Ascending aorta (tissue), 2 donors: ENCODE measurements at regions not wholly inside any gene's neighbourhood (a gene's known extent, or its start where the extent isn't known, plus 50 kb on each side); places are given as distances from the start of the nearest gene placed in this dataset.

ENCODE experiments used
- DNase-seq, 2 donors: peaks; one replicate each; pipeline ENCODE4 v3.0.0-alpha.2; 2019; ENCODE audit warnings: low spot score in 2 of 2
- H3K27ac ChIP-seq, 2 donors: fragments of 200-600 bp; sonication (generic); one replicate each; pipeline ENCODE4 v1.5.1; 2016 to 2017; ENCODE audit warnings: mild to moderate bottlenecking in 1 of 2
- H3K27me3 ChIP-seq: fragments of 200-600 bp; sonication (generic); one replicate; pipeline ENCODE4 v1.5.1; 2017
- H3K36me3 ChIP-seq, 2 donors: fragments of 200-600 bp; sonication (generic); one replicate each; pipeline ENCODE4 v1.5.1; 2016
- H3K4me1 ChIP-seq, 2 donors: fragments of 200-600 bp; sonication (generic); one replicate each; pipeline ENCODE4 v1.5.1; 2016 to 2017; ENCODE audit warnings: mild to moderate bottlenecking in 1 of 2
- H3K4me3 ChIP-seq, 2 donors: fragments of 200-600 bp; sonication (generic); one replicate each; pipeline ENCODE4 v1.5.1; 2016 to 2017; ENCODE audit warnings: mild to moderate bottlenecking in 1 of 2
- H3K9me3 ChIP-seq, 2 donors: fragments of 200-600 bp; sonication (generic); one replicate each; pipeline ENCODE4 v1.5.1; 2016
- intact Hi-C: fragments of 100-400 bp; cut with DNase I; formaldehyde crosslinking; loops from one replicate; pipeline ENCODE4 v1.15.1; 2023
- TF ChIP-seq, protein P1 (sequence below), 3 experiments: fragments of 200-600 bp in 2 of 3; fragments of 450-650 bp in 1 of 3; sonication (generic) in 2 of 3; IDR thresholded peaks; one replicate each; pipeline ENCODE4 v1.5.1; 2016 to 2019; ENCODE audit warnings: antibody characterized with exemption in 3 of 3, mild to moderate bottlenecking in 1 of 3, moderate library complexity in 1 of 3

DNA sequence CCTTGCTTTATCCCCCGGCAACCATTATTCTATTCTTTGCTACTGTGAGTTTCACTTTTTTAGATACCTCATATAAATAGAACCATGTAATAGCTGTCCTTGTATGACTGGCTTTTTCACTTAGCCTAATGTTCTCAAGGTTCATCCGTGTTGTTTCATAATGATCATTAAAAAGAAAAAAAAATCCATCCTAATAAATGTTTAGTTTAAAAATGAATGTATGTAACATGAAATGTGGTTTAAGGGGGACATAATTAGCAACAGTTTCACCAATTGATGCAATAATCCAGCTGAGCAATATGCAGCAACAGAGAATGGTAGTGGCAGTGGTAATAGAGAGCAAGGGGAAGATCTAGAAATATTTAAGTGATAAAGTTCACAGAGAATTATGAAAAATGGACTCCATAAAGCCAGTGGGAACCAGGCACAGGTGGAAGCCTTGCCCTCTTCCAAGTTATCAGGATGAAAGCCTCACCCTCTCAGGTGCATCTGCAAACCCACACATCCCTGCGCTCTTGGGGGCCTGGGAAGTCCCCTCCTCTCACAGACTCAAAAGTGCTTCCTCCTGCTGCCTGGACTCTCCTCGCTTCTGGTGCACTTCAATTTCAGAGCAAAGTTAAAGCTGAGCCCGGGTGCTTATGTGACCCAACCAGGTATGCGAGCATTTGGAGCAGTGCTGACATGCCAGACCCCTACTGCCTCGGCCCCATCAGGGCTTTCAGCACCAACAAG lies 1403.3 kb upstream of the SLC39A10 start:
- no peak for DNase-seq
- Histone ChIP-seq H3K4me3 (no peak overlapping the region), H3K27ac (no peak overlapping the region), H3K9me3 (no peaks in the 10 kb centered on the region), H3K27me3 (no peaks in the 10 kb centered on the region), H3K36me3 (no peaks in the 10 kb centered on the region), H3K4me1 (no peaks in the 10 kb centered on the region)
- TF ChIP-seq, protein P1, sequence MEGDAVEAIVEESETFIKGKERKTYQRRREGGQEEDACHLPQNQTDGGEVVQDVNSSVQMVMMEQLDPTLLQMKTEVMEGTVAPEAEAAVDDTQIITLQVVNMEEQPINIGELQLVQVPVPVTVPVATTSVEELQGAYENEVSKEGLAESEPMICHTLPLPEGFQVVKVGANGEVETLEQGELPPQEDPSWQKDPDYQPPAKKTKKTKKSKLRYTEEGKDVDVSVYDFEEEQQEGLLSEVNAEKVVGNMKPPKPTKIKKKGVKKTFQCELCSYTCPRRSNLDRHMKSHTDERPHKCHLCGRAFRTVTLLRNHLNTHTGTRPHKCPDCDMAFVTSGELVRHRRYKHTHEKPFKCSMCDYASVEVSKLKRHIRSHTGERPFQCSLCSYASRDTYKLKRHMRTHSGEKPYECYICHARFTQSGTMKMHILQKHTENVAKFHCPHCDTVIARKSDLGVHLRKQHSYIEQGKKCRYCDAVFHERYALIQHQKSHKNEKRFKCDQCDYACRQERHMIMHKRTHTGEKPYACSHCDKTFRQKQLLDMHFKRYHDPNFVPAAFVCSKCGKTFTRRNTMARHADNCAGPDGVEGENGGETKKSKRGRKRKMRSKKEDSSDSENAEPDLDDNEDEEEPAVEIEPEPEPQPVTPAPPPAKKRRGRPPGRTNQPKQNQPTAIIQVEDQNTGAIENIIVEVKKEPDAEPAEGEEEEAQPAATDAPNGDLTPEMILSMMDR (IDR thresholded peaks at IDR 0.05): no peak
- intact Hi-C loops: no loop called here

DNA sequence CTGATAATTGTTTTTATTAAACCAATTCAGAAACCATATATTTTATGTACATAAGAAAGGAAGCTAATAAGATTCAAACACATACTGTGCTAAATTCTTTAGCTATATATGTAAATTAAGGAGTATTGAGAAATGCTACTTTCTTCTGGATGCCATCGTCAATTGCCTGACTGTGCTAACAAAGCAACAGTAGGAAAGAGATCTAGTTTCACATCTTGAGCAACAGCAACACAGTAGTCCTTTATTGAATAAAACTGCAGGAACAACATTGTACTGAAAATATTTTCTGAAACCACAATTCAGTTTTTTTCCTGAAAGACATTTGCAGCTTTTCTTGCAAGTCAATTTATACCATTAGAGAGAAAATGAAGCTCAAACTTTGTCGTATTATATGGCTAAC lies 1404.9 kb upstream of the SLC39A10 start:
- no peak overlapping the region for H3K4me3 ChIP-seq
- TF ChIP-seq, protein P1 (IDR thresholded peaks at IDR 0.05): no peak
- intact Hi-C loops: no loop called here
- H3K27ac ChIP-seq: no peak overlapping the region
- no peak for DNase-seq
- H3K27me3 ChIP-seq: no peaks in the 10 kb centered on the region
- no peaks in the 10 kb centered on the region for H3K4me1 ChIP-seq
- no peaks in the 10 kb centered on the region for H3K9me3 ChIP-seq
- no peaks in the 10 kb centered on the region for H3K36me3 ChIP-seq

DNA sequence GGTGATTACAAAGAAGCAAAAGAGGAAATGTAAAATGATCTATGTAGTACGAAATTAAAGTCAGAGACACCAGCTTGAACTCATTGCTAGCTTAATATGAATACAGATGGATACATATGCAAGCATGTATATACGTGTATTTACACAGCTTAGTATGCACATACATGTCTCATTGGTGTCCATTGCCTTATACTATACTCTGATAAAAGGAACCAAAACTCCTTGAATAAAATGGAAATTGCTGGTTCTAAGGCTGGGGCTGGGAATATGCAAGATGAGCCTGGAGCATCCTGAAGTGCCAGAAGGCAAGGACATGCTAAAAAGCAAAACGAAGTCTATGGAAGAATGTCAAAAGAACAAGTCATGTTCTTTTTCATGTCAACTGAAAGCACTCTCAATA lies 1424.4 kb upstream of the SLC39A10 start:
- Histone ChIP-seq H3K4me1 (no peaks in the 10 kb centered on the region), H3K27me3 (no peaks in the 10 kb centered on the region), H3K4me3 (no peak overlapping the region), H3K27ac (no peak overlapping the region), H3K9me3 (no peaks in the 10 kb centered on the region), H3K36me3 (no peaks in the 10 kb centered on the region)
- no peak for DNase-seq
- TF ChIP-seq, protein P1 (IDR thresholded peaks at IDR 0.05): no peak
- intact Hi-C loops: no loop called here

DNA sequence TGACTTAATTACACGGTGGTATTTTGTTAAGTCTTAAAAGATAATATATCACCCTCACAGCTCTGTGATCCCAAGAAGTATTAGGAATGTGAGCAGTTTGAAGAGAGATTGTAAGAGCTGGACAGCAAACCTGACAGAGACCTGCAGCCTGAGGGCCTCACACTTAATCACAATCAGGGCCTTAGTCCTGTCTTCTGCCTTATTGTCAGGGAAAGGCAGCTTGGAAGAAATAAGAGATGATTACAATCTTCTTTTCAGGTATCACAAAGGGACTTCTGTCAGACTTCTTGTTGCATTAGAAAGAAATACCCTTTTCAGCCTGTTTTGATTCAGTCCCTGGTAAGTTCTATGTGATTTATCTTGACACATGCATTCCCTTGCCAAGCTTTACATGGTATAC lies 1433.8 kb upstream of the SLC39A10 start:
- DNase-seq: no peak
- Histone ChIP-seq H3K4me3 (no peak overlapping the region), H3K4me1 (no peaks in the 10 kb centered on the region), H3K27me3 (no peaks in the 10 kb centered on the region), H3K9me3 (no peaks in the 10 kb centered on the region), H3K36me3 (no peaks in the 10 kb centered on the region), H3K27ac (no peak overlapping the region)
- intact Hi-C loops: no loop called here
- TF ChIP-seq, protein P1 (IDR thresholded peaks at IDR 0.05): no peak

DNA sequence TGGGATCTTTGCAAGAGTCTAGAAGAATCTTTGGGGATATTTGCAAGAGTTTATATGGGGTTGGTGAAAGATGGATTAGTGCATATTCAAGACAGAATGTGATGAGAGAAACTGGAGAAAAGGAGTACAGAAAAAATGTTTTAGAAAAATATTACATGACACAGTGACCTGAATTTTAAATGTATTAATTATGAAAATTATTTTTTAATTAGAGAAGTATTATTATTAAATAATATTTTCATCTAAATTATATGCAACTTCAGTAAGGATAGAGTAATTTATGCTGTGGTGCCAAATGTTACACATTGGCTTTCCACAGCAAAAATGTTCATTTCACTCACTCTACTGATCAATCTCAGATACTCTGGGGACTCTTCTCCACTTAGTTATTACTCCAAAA lies 1442.8 kb upstream of the SLC39A10 start:
- no peaks in the 10 kb centered on the region for H3K4me1 ChIP-seq
- H3K27ac ChIP-seq: no peak overlapping the region
- no peaks in the 10 kb centered on the region for H3K9me3 ChIP-seq
- no peaks in the 10 kb centered on the region for H3K36me3 ChIP-seq
- no peak overlapping the region for H3K4me3 ChIP-seq
- intact Hi-C loops: no loop called here
- DNase-seq: no peak
- no peaks in the 10 kb centered on the region for H3K27me3 ChIP-seq
- TF ChIP-seq, protein P1 (IDR thresholded peaks at IDR 0.05): no peak
